HepG2 (cell line): ENCODE measurements at regions not wholly inside any gene's neighbourhood (a gene's known extent, or its start where the extent isn't known, plus 50 kb on each side); places are given as distances from the start of the nearest gene placed in this dataset.
A peak's percentile ranks its signal among the peaks of the same experiment; 100 is the strongest.

Experiments used
- ATAC-seq: fragments of 200-7000 bp; cut with Tn5 transposase; 3 replicates; pipeline ENCODE4 v1.9.1; 2020; ENCODE audit warnings: mild to moderate bottlenecking, moderate library complexity
- BruUV-seq: library from RNA; stranded (reverse); fragments of 400-500 nt; replicated peaks from 2 replicates; lab custom pipeline; 2021; lab: Mats Ljungman, UMichigan
- CTCF ChIA-PET: fragments of 300-600 bp; formaldehyde crosslinking; extraction: SDS; loops from one replicate; lab custom pipeline; 2021; ENCODE audit warnings: low total read pairs, inconsistent platforms, low intra/inter-chr PET ratio; lab: Yijun Ruan, JAX
- POLR2A ChIA-PET: fragments of 350-600 bp; sonication (Branson Sonifier 250); formaldehyde crosslinking; loops from one replicate; lab custom pipeline; 2020; ENCODE audit warnings: antibody characterized with exemption, inconsistent platforms; lab: Yijun Ruan, JAX
- DNase-seq: peaks from one replicate; pipeline ENCODE4 v3.0.0-alpha.2; 2015; ENCODE audit warnings: low spot score
- FAIRE-seq: peaks from 3 replicates; lab custom pipeline; 2011; peaks lifted over from hg19 to GRCh38; lab: Jason Lieb, UNC
- H2AFZ ChIP-seq: one replicate; pipeline ENCODE4 v1.6.1; 2011; ENCODE audit warnings: low read length, inconsistent platforms
- H3K27ac ChIP-seq: fragments of 300-600 bp; 3 replicates; pipeline ENCODE4 v1.8.0; 2011; ENCODE audit warnings: mixed run types, mild to moderate bottlenecking, mixed read lengths, low read length, inconsistent platforms; ENCODE audit not compliant: insufficient read depth; ENCODE audit errors: extremely low read length
- H3K27me3 ChIP-seq, 2 experiments: fragments of 200-600 bp in 1 of 2; 2 replicates in 1 of 2; 3 replicates in 1 of 2; pipeline versions ENCODE4 v1.6.0 to v1.8.0; 2011; ENCODE audit warnings: low read length in 2 of 2, mild to moderate bottlenecking in 2 of 2, moderate library complexity in 2 of 2, inconsistent platforms in 1 of 2; ENCODE audit not compliant: insufficient read depth in 2 of 2, control insufficient read depth in 1 of 2
- H3K36me3 ChIP-seq, 2 experiments: fragments of 200-600 bp in 1 of 2; replicated peaks in 1 of 2; 2 replicates in 1 of 2; 3 replicates in 1 of 2; pipeline versions ENCODE4 v1.5.1 to v1.8.0; 2011; ENCODE audit warnings: low read length in 2 of 2, inconsistent platforms in 1 of 2; ENCODE audit not compliant: insufficient read depth in 2 of 2, control insufficient read depth in 1 of 2
- H3K4me1 ChIP-seq: 2 replicates; pipeline ENCODE4 v1.5.1; 2012; ENCODE audit warnings: low read length, inconsistent platforms; ENCODE audit not compliant: insufficient read depth
- H3K4me2 ChIP-seq: 2 replicates; pipeline ENCODE4 v1.6.0; 2011; ENCODE audit warnings: low read depth, low read length, inconsistent platforms
- H3K4me3 ChIP-seq, 3 experiments: fragments of 200-600 bp in 1 of 3; sonication (generic), shearing (Covaris generic) in 1 of 3; replicated peaks in 1 of 3; 2 replicates each; pipeline ENCODE4 v1.5.1; 2011 to 2016; ENCODE audit warnings: low read length in 3 of 3, inconsistent platforms in 2 of 3, low read depth in 2 of 3, mild to moderate bottlenecking in 2 of 3, control low read depth in 1 of 3, mixed read lengths in 1 of 3; ENCODE audit not compliant: insufficient read depth in 1 of 3
- H3K79me2 ChIP-seq: one replicate; pipeline ENCODE4 v1.6.1; 2011; ENCODE audit warnings: low read length, inconsistent platforms; ENCODE audit not compliant: insufficient read depth
- H3K9ac ChIP-seq: 2 replicates; pipeline ENCODE4 v1.6.0; 2011; ENCODE audit warnings: mild to moderate bottlenecking, low read depth, low read length, inconsistent platforms; ENCODE audit not compliant: insufficient read depth
- H3K9me3 ChIP-seq: 2 replicates; pipeline ENCODE4 v1.5.1; 2012; ENCODE audit warnings: mild to moderate bottlenecking, low read length
- H4K20me1 ChIP-seq: 2 replicates; pipeline ENCODE4 v1.6.0; 2011; ENCODE audit warnings: inconsistent platforms, mild to moderate bottlenecking, low read length, moderate library complexity; ENCODE audit not compliant: insufficient read depth
- FOXA1 ChIP-seq, 2 experiments: fragments of 450-650 bp in 1 of 2; sonication (generic) in 1 of 2; formaldehyde crosslinking in 1 of 2; IDR thresholded peaks; 2 replicates each; pipeline versions ENCODE4 v1.4.0 to v1.6.1; 2016 to 2020; ENCODE audit warnings: missing genetic modification reagents in 1 of 2
- KDM5A ChIP-seq: fragments of 200-600 bp; sonication (generic); IDR thresholded peaks from 2 replicates; pipeline ENCODE4 v1.7.0; 2018; ENCODE audit warnings: antibody characterized with exemption, mild to moderate bottlenecking, low read length, borderline replicate concordance
- PRMT3 ChIP-seq: sonication (generic); formaldehyde crosslinking; IDR thresholded peaks from 2 replicates; pipeline ENCODE4 v1.8.1; 2022; ENCODE audit warnings: low read depth, mild to moderate bottlenecking, moderate library complexity, missing genetic modification reagents, borderline replicate concordance
- WGBS: methylation state at CpG from one replicate; pipeline ENCODE4 v1.1.6; 2017; ENCODE audit warnings: low lambda C conversion rate; 5-methylcytosine and 5-hydroxymethylcytosine counted together
- in situ Hi-C: cut with HindIII; loops from 2 replicates; pipeline ENCODE4 v1.10.0; 2017; ENCODE audit warnings: low pct_unique_long_range_greater_than_20kb; ENCODE audit not compliant: extremely low pct_ligation_motif_present
- intact Hi-C: fragments of 100-400 bp; cut with micrococcal nuclease; formaldehyde crosslinking; loops from one replicate; pipeline ENCODE4 v1.10.0; 2022; ENCODE audit not compliant: unreplicated experiment

- no peak for TF ChIP-seq KDM5A
- CTCF ChIA-PET, result interaction anchor here (0.8 to 4.4 kb wide), 3 partner anchors 68 to 896 kb away, joined by 3 to 98 read pairs (median 11); no protein-coding TSS in a partner anchor
These were observed 114.5 kb upstream of the G2E3 start for GRCh38 chr14:30444451-30444850.

GRCh38 chr14:30445011-30445793 lies 113.8 kb upstream of the G2E3 start:
- H3K4me1 ChIP-seq, result no peaks in the 10 kb centered on the region
- no TSS peak for BruUV-seq
- peak; percentile 42 for ATAC-seq
- H3K9me3 ChIP-seq, result no peaks in the 10 kb centered on the region
- intact Hi-C loops, result no loop called here
- no peaks in the 10 kb centered on the region for H4K20me1 ChIP-seq
- H3K9ac ChIP-seq, result no peak overlapping the region
- no peaks in the 10 kb centered on the region for H3K27me3 ChIP-seq
- no peak for TF ChIP-seq PRMT3 (CRISPR knock-in tag)
- TF ChIP-seq FOXA1 (IDR thresholded peaks at IDR 0.05), result no peak
- TF ChIP-seq FOXA1 (CRISPR knock-in tag; IDR thresholded peaks at IDR 0.05), result 0 out of 2 replicates have a peak, but pooled peaks have one; percentile 31
- TF ChIP-seq, all 625 proteins: peak for 1
- no peak for FAIRE-seq
- Histone ChIP-seq H3K27ac (no peak overlapping the region), H2AFZ (no peak overlapping the region), H3K79me2 (no peaks in the 10 kb centered on the region), H3K4me3 (no peak overlapping the region), H3K36me3 (no peaks in the 10 kb centered on the region), H3K4me2 (no peak overlapping the region)
- in situ Hi-C loops, result no loop called here
- 3% methylated on average over 6 of the region's 6 CpGs for WGBS
- DNase-seq, result no peak
- POLR2A ChIA-PET, result no interaction called here
- CTCF ChIA-PET, result interaction anchor here (0.7 to 4.4 kb wide), 2 partner anchors 69 to 71 kb away, joined by 3 to 98 read pairs; no protein-coding TSS in a partner anchor

More at GRCh38 chr14:30444451-30444850, 114.5 kb upstream of the G2E3 start:
- ATAC-seq, result no peak
- DNase-seq, result no peak
- H4K20me1 ChIP-seq, result no peaks in the 10 kb centered on the region
- POLR2A ChIA-PET, result no interaction called here
- no TSS peak for BruUV-seq
- no peaks in the 10 kb centered on the region for H3K27me3 ChIP-seq
- intact Hi-C loops, result no loop called here
- FAIRE-seq, result no peak
- H3K9me3 ChIP-seq, result no peaks in the 10 kb centered on the region
- in situ Hi-C loops, result loop anchor here (5.0 kb wide), 2 partner anchors 892 to 1687 kb away; no protein-coding TSS in a partner anchor
- H2AFZ ChIP-seq, result no peak overlapping the region
- H3K27ac ChIP-seq, result no peak overlapping the region
- no peaks in the 10 kb centered on the region for H3K79me2 ChIP-seq
- H3K36me3 ChIP-seq, result no peaks in the 10 kb centered on the region
- H3K4me2 ChIP-seq, result no peak overlapping the region
- H3K4me1 ChIP-seq, result no peaks in the 10 kb centered on the region
- 0% methylated on average over 1 of the region's 1 CpG for WGBS
- H3K9ac ChIP-seq, result no peak overlapping the region
- no peak overlapping the region for H3K4me3 ChIP-seq
